H1 (cell line): ENCODE measurements at regions not wholly inside any gene's neighbourhood (a gene's known extent, or its start where the extent isn't known, plus 50 kb on each side); places are given as distances from the start of the nearest gene placed in this dataset.

Experiments
- ASH2L ChIP-seq: fragments of 200-600, 300-600 bp; sonication (generic); IDR thresholded peaks from one replicate; pipeline ENCODE4 v1.7.1; 2017; ENCODE audit warnings: low read length
- CHD2 ChIP-seq: IDR thresholded peaks from 2 replicates; pipeline ENCODE4 v1.6.1; 2012; ENCODE audit warnings: low read length, improper control_type of control experiment
- RFX5 ChIP-seq: IDR thresholded peaks from 2 replicates; pipeline ENCODE4 v1.6.1; 2011; ENCODE audit warnings: low read depth, low read length, improper control_type of control experiment, borderline replicate concordance
- SIX5 ChIP-seq: IDR thresholded peaks from 2 replicates; pipeline ENCODE4 v1.6.1; 2011; ENCODE audit warnings: mild to moderate bottlenecking, low read depth, low read length
- TAF1 ChIP-seq: IDR thresholded peaks from 2 replicates; pipeline ENCODE4 v1.6.1; 2011; ENCODE audit warnings: mild to moderate bottlenecking, low read depth, low read length
- TCF12 ChIP-seq: IDR thresholded peaks from 2 replicates; pipeline ENCODE4 v1.6.1; 2011; ENCODE audit warnings: low read depth, mild to moderate bottlenecking, low read length
- TF ChIP-seq, protein P1 (sequence below): fragments of 300-600 bp; sonication (generic); IDR thresholded peaks from 2 replicates; pipeline ENCODE4 v1.7.1; 2012; ENCODE audit warnings: low read length, moderate library complexity, mild to moderate bottlenecking, inconsistent platforms; ENCODE audit not compliant: insufficient replicate concordance

DNA sequence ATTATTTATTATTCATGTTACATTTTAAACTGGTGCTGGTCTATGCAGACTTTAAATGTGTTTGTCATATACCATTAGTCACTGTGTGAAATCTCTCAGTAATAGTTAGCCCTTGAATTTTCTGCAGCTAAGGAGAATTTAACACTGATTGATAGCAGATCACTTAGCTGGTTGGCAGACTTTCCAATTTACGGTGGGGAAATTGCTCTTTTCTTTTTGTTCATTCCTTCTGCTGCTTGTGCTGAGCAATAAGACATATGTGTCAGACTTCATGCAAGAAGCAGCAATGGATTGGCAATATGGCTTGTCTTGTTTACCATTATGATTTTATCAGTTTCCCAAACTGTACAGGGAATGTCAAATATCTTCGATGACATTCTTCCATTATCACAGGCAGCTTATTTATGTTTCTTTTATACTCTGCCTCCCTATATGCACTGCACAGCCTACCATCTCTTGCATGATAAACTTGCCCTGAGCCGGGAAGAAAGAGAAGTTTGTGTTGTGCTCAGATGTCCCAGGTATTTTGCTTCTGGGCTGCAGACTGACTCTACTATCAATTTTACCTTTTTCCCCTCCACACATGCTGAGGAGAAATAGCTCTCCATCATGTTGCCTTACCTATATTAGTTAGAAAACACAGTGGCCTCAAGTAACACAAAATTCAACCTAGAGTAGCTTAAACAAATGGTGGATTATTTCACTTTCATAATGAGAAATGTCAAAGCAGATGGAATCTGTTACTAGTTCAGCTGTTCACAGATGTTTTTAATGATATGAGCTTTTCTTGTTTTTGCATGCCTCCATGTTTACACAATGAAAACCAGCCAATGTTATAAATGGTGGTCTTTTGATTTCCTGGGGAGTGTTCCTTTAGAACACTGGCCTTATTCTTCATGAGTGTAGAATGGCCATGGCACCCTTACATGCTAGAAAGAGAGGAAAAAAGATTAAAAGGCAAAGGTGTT, 968.1 kb upstream of the GOT2 start (continued):
- TF ChIP-seq, protein P1, sequence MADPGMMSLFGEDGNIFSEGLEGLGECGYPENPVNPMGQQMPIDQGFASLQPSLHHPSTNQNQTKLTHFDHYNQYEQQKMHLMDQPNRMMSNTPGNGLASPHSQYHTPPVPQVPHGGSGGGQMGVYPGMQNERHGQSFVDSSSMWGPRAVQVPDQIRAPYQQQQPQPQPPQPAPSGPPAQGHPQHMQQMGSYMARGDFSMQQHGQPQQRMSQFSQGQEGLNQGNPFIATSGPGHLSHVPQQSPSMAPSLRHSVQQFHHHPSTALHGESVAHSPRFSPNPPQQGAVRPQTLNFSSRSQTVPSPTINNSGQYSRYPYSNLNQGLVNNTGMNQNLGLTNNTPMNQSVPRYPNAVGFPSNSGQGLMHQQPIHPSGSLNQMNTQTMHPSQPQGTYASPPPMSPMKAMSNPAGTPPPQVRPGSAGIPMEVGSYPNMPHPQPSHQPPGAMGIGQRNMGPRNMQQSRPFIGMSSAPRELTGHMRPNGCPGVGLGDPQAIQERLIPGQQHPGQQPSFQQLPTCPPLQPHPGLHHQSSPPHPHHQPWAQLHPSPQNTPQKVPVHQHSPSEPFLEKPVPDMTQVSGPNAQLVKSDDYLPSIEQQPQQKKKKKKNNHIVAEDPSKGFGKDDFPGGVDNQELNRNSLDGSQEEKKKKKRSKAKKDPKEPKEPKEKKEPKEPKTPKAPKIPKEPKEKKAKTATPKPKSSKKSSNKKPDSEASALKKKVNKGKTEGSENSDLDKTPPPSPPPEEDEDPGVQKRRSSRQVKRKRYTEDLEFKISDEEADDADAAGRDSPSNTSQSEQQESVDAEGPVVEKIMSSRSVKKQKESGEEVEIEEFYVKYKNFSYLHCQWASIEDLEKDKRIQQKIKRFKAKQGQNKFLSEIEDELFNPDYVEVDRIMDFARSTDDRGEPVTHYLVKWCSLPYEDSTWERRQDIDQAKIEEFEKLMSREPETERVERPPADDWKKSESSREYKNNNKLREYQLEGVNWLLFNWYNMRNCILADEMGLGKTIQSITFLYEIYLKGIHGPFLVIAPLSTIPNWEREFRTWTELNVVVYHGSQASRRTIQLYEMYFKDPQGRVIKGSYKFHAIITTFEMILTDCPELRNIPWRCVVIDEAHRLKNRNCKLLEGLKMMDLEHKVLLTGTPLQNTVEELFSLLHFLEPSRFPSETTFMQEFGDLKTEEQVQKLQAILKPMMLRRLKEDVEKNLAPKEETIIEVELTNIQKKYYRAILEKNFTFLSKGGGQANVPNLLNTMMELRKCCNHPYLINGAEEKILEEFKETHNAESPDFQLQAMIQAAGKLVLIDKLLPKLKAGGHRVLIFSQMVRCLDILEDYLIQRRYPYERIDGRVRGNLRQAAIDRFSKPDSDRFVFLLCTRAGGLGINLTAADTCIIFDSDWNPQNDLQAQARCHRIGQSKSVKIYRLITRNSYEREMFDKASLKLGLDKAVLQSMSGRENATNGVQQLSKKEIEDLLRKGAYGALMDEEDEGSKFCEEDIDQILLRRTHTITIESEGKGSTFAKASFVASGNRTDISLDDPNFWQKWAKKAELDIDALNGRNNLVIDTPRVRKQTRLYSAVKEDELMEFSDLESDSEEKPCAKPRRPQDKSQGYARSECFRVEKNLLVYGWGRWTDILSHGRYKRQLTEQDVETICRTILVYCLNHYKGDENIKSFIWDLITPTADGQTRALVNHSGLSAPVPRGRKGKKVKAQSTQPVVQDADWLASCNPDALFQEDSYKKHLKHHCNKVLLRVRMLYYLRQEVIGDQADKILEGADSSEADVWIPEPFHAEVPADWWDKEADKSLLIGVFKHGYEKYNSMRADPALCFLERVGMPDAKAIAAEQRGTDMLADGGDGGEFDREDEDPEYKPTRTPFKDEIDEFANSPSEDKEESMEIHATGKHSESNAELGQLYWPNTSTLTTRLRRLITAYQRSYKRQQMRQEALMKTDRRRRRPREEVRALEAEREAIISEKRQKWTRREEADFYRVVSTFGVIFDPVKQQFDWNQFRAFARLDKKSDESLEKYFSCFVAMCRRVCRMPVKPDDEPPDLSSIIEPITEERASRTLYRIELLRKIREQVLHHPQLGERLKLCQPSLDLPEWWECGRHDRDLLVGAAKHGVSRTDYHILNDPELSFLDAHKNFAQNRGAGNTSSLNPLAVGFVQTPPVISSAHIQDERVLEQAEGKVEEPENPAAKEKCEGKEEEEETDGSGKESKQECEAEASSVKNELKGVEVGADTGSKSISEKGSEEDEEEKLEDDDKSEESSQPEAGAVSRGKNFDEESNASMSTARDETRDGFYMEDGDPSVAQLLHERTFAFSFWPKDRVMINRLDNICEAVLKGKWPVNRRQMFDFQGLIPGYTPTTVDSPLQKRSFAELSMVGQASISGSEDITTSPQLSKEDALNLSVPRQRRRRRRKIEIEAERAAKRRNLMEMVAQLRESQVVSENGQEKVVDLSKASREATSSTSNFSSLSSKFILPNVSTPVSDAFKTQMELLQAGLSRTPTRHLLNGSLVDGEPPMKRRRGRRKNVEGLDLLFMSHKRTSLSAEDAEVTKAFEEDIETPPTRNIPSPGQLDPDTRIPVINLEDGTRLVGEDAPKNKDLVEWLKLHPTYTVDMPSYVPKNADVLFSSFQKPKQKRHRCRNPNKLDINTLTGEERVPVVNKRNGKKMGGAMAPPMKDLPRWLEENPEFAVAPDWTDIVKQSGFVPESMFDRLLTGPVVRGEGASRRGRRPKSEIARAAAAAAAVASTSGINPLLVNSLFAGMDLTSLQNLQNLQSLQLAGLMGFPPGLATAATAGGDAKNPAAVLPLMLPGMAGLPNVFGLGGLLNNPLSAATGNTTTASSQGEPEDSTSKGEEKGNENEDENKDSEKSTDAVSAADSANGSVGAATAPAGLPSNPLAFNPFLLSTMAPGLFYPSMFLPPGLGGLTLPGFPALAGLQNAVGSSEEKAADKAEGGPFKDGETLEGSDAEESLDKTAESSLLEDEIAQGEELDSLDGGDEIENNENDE, result no peak
- no peak for TF ChIP-seq CHD2
- TF ChIP-seq SIX5, result no peak
- no peak for TF ChIP-seq TAF1
- no peak for TF ChIP-seq TCF12
- no peak for TF ChIP-seq ASH2L
- TF ChIP-seq RFX5, result no peak
